Urinary bladder (tissue), 3 donors: ENCODE measurements at regions not wholly inside any gene's neighbourhood (a gene's known extent, or its start where the extent isn't known, plus 50 kb on each side); places are given as distances from the start of the nearest gene placed in this dataset.

ENCODE experiments used
- DNase-seq: peaks from one replicate; pipeline ENCODE4 v3.0.0-alpha.2; 2015; ENCODE audit errors: extremely low spot score
- H3K27ac ChIP-seq: one replicate; pipeline ENCODE4 v1.5.1; 2013; ENCODE audit warnings: low read depth, mild to moderate bottlenecking, moderate library complexity
- H3K36me3 ChIP-seq: one replicate; pipeline ENCODE4 v1.6.1; 2013; ENCODE audit warnings: mild to moderate bottlenecking, moderate library complexity; ENCODE audit not compliant: insufficient read depth
- H3K4me1 ChIP-seq: one replicate; pipeline ENCODE4 v1.6.1; 2013; ENCODE audit warnings: mild to moderate bottlenecking, moderate library complexity; ENCODE audit not compliant: insufficient read depth
- H3K4me3 ChIP-seq: one replicate; pipeline ENCODE4 v1.5.1; 2013; ENCODE audit warnings: low read depth, low read length
- whole genome bisulfite sequencing: extraction: QIAGEN DNeasy Blood & Tissue Kit; methylation state at CpG from one replicate; pipeline ENCODE4 v1.1.7; 2013; 5-methylcytosine and 5-hydroxymethylcytosine counted together
- donor health status: healthy with polysubstance abuse.
- donor health status: healthy.

DNA sequence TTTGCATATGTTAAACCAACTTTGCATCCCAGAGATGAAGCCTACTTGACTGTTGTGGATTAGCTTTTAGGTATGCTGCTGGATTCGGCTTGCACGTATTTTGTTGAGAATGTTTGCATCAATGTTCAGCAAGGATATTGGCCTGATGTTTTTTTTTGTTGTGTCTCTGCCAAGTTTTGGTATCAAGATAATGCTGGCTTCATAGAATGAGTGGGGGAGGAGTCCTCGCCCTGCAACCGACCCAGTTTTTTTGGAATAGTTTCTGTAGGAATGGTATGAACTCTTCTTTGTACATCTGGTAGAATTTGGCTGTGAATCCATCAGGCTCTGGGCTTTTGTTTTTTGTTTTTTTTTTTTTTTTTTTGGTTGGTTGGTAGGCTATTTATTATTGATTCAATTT lies 147.9 kb downstream of the AHR start:
- Histone ChIP-seq H3K36me3 (no peaks in the 10 kb centered on the region), H3K4me1 (no peaks in the 10 kb centered on the region), H3K4me3 (no peak overlapping the region), H3K27ac (no peak overlapping the region)
- no peak for DNase-seq
- 63% methylated on average over 4 of the region's 4 CpGs for WGBS

- H3K4me1 ChIP-seq, result no peaks in the 10 kb centered on the region
- DNase-seq, result no peak
- WGBS, result 44% methylated on average over 1 of the region's 1 CpG
- H3K4me3 ChIP-seq, result no peak overlapping the region
- H3K36me3 ChIP-seq, result no peaks in the 10 kb centered on the region
- no peak overlapping the region for H3K27ac ChIP-seq
These were observed 149.5 kb downstream of the AHR start for GRCh38 chr7:17447728-17448478.

- DNase-seq, result no peak
- no peak overlapping the region for H3K27ac ChIP-seq
- 70% methylated on average over 2 of the region's 2 CpGs for WGBS
These were observed 150.3 kb downstream of the AHR start for GRCh38 chr7:17448479-17449423.

DNA sequence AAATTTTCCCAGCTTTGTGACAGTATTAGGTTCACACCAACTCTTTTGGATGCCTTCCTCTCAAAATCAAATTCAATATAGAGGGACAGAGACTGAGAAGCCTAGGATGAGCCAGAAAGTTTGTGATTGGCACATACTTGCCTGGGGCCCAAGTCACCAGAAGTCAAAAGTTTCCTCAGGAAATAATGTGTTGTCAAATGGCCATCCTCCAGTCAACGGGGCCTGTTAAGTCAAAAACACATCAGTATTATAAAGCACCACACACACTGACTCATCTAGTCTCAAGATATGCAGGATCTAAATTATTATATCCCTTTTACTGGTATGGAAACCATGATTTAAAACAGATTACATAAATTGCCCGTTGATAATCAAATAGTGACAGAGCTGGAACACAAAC lies 158.1 kb downstream of the AHR start:
- Histone ChIP-seq H3K27ac (no peak overlapping the region), H3K4me1 (no peaks in the 10 kb centered on the region), H3K36me3 (no peaks in the 10 kb centered on the region), H3K4me3 (no peak overlapping the region)
- no peak for DNase-seq
- 52% methylated on average over 2 of the region's 2 CpGs for WGBS

More at GRCh38 chr7:17448479-17449423, 150.3 kb downstream of the AHR start:
- H3K4me1 ChIP-seq, result no peaks in the 10 kb centered on the region
- no peaks in the 10 kb centered on the region for H3K36me3 ChIP-seq
- H3K4me3 ChIP-seq, result no peak overlapping the region

DNA sequence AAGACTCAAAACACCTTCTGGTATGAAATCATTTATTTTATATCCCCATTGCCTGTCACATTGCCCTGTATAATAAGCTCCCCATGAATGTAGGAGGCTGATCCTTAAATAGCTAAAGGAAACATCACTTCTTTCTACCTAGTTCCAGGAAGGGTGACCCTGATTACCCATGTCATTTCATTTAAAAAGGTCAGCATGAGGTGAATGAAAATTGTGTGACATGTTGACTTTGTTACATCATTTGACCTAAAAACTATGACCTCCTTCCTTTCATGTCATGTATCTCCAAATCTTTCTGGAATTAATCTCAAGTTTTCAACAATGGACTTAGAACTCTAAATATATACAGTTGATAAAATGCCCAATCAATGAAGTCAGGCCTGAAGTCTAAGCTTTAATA lies 161.5 kb downstream of the AHR start:
- no peak overlapping the region for H3K4me3 ChIP-seq
- no peak overlapping the region for H3K27ac ChIP-seq
- no peak for DNase-seq
- no peaks in the 10 kb centered on the region for H3K36me3 ChIP-seq
- no peaks in the 10 kb centered on the region for H3K4me1 ChIP-seq

DNA sequence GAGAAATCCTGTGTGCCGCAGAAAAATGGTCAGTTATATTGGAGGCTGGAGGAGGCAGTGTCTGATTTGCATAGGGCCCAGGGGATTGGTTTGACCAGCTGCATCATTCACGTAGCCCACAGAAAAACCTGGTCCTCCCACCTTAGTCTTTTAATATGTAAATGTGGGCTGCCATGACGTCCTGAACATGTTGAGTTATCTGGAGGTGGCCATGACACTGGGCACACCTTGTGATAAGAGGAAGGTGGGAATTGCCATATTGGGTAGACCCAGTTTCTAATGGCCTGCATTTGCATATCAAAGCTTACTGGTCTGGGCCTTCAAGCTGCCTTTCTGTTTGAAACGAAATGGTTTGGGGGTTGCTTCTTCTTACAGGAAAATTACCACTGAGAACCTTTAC lies 162.2 kb downstream of the AHR start:
- no peak for DNase-seq
- no peaks in the 10 kb centered on the region for H3K36me3 ChIP-seq
- H3K27ac ChIP-seq, result no peak overlapping the region
- H3K4me3 ChIP-seq, result no peak overlapping the region
- WGBS, result 98% methylated on average over 4 of the region's 4 CpGs
- H3K4me1 ChIP-seq, result no peaks in the 10 kb centered on the region

GRCh38 chr7:17462131-17462631 lies 163.7 kb downstream of the AHR start:
- 26% methylated on average over 3 of the region's 3 CpGs for WGBS

DNA sequence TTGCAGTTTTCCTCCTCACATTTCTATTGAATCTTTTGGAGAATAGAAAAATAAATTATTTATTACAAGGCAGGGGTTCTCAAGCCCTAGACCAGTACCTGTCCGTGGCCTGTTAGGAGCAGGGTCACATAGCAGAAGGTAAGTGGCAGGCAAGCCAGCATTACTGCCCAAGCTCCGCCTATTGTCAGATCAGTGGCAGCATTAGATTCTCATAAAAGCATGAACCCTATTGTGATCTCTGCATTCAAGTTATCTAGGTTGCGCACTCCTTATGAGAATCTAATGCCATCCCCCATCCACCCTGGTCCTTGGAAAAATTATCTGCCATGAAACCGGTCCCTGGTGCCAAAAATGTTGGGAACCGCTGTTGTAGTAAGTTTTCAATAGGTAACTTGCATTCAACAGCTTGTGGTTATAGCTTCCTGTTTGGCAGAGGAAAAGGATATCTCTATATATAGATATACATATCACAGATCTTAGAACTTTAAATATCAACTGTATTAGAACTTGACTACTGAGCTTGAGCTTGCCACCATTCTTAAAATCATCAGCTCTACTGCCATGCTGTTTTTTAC lies 165.1 kb downstream of the AHR start:
- H3K36me3 ChIP-seq, result no peaks in the 10 kb centered on the region
- no peak overlapping the region for H3K27ac ChIP-seq
- 83% methylated on average over 5 of the region's 5 CpGs for WGBS
- H3K4me1 ChIP-seq, result no peaks in the 10 kb centered on the region
- no peak overlapping the region for H3K4me3 ChIP-seq
- no peak for DNase-seq

More at GRCh38 chr7:17462131-17462631, 163.7 kb downstream of the AHR start:
- Histone ChIP-seq H3K4me3 (no peak overlapping the region), H3K27ac (no peak overlapping the region), H3K36me3 (no peaks in the 10 kb centered on the region), H3K4me1 (no peaks in the 10 kb centered on the region)
- no peak for DNase-seq

- Histone ChIP-seq H3K4me1 (no peaks in the 10 kb centered on the region), H3K4me3 (no peak overlapping the region), H3K36me3 (no peaks in the 10 kb centered on the region), H3K27ac (no peak overlapping the region)
- WGBS, result 52% methylated on average over 7 of the region's 7 CpGs
- DNase-seq, result no peak
These were observed 167.8 kb downstream of the AHR start for GRCh38 chr7:17466216-17466615.

- Histone ChIP-seq H3K4me3 (no peak overlapping the region), H3K4me1 (no peaks in the 10 kb centered on the region), H3K27ac (no peak overlapping the region), H3K36me3 (no peaks in the 10 kb centered on the region)
- 95% methylated on average over 6 of the region's 6 CpGs for WGBS
- no peak for DNase-seq
These were observed 169.0 kb downstream of the AHR start for GRCh38 chr7:17467386-17467945.

- H3K4me3 ChIP-seq, result no peak overlapping the region
- no peaks in the 10 kb centered on the region for H3K4me1 ChIP-seq
- no peaks in the 10 kb centered on the region for H3K36me3 ChIP-seq
- H3K27ac ChIP-seq, result no peak overlapping the region
- no peak for DNase-seq
These were observed 172.9 kb downstream of the AHR start for GRCh38 chr7:17471325-17471724.

- no peak for DNase-seq
- H3K4me3 ChIP-seq, result no peak overlapping the region
- no peaks in the 10 kb centered on the region for H3K36me3 ChIP-seq
- H3K4me1 ChIP-seq, result no peaks in the 10 kb centered on the region
- 95% methylated on average over 3 of the region's 3 CpGs for WGBS
- no peak overlapping the region for H3K27ac ChIP-seq
These were observed 174.1 kb downstream of the AHR start for GRCh38 chr7:17472518-17472917.

DNA sequence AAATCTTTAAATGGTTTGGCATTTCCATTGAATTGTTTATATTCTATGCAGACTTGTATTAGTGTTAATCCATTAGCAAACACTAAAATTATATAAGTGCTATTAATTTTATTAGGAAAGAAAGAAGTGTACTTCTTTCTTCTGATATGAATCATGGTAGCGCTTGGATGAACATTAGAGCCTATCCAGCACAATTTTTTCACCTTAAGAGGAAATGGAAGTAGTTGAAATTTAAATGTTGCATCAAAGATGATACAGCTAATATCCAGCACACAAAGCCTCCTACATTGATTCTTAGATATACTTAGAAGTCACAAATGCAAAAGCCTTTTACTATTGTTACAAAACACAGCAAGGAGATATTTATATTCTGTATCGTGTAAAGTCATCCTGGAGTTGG lies 174.5 kb downstream of the AHR start:
- H3K27ac ChIP-seq, result no peak overlapping the region
- DNase-seq, result no peak
- H3K4me3 ChIP-seq, result no peak overlapping the region
- no peaks in the 10 kb centered on the region for H3K36me3 ChIP-seq
- H3K4me1 ChIP-seq, result no peaks in the 10 kb centered on the region
- 90% methylated on average over 2 of the region's 2 CpGs for WGBS
